ENCODE measurements at regions not wholly inside any gene's neighbourhood (a gene's known extent, or its start where the extent isn't known, plus 50 kb on each side); places are given as distances from the start of the nearest gene placed in this dataset.

GRCh38 chr6:168223150-168223549 is 96.4 kb downstream of the DACT2 start:
- H3K27ac Mint-ChIP-seq (ENCODE audit: unreplicated experiment): no peak overlapping the region
- no peak overlapping the region for H3K4me3 Mint-ChIP-seq (ENCODE audit: unreplicated experiment)
- no peaks in the 10 kb centered on the region for H3K36me3 Mint-ChIP-seq (ENCODE audit: unreplicated experiment)
- TF ChIP-seq, protein P1, sequence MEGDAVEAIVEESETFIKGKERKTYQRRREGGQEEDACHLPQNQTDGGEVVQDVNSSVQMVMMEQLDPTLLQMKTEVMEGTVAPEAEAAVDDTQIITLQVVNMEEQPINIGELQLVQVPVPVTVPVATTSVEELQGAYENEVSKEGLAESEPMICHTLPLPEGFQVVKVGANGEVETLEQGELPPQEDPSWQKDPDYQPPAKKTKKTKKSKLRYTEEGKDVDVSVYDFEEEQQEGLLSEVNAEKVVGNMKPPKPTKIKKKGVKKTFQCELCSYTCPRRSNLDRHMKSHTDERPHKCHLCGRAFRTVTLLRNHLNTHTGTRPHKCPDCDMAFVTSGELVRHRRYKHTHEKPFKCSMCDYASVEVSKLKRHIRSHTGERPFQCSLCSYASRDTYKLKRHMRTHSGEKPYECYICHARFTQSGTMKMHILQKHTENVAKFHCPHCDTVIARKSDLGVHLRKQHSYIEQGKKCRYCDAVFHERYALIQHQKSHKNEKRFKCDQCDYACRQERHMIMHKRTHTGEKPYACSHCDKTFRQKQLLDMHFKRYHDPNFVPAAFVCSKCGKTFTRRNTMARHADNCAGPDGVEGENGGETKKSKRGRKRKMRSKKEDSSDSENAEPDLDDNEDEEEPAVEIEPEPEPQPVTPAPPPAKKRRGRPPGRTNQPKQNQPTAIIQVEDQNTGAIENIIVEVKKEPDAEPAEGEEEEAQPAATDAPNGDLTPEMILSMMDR (IDR thresholded peaks at IDR 0.05): no peak
- H3K4me1 Mint-ChIP-seq (ENCODE audit: unreplicated experiment): peaks cover 39% of the 10 kb centered on the region
- H3K27me3 Mint-ChIP-seq (ENCODE audit: unreplicated experiment): no peaks in the 10 kb centered on the region
- no peak for DNase-seq (ENCODE audit: extremely low spot score, unreplicated experiment)
- no peaks in the 10 kb centered on the region for H3K9me3 Mint-ChIP-seq (ENCODE audit: unreplicated experiment)

GRCh38 chr6:168222115-168223043 is 97.2 kb downstream of the DACT2 start:
- H3K27me3 Mint-ChIP-seq (ENCODE audit: unreplicated experiment): no peaks in the 10 kb centered on the region
- DNase-seq (ENCODE audit: extremely low spot score, unreplicated experiment): no peak
- H3K36me3 Mint-ChIP-seq (ENCODE audit: unreplicated experiment): no peaks in the 10 kb centered on the region
- no peak overlapping the region for H3K27ac Mint-ChIP-seq (ENCODE audit: unreplicated experiment)
- H3K9me3 Mint-ChIP-seq (ENCODE audit: unreplicated experiment): no peaks in the 10 kb centered on the region
- TF ChIP-seq, protein P1 (IDR thresholded peaks at IDR 0.05): no peak
- no peak overlapping the region for H3K4me3 Mint-ChIP-seq (ENCODE audit: unreplicated experiment)
- peaks cover 46% of the 10 kb centered on the region for H3K4me1 Mint-ChIP-seq (ENCODE audit: unreplicated experiment)

- Mint-ChIP-seq H3K27me3 (ENCODE audit: unreplicated experiment) (no peaks in the 10 kb centered on the region), H3K4me3 (ENCODE audit: unreplicated experiment) (no peak overlapping the region), H3K36me3 (ENCODE audit: unreplicated experiment) (no peaks in the 10 kb centered on the region), H3K9me3 (ENCODE audit: unreplicated experiment) (no peaks in the 10 kb centered on the region), H3K4me1 (ENCODE audit: unreplicated experiment) (peaks cover 50% of the 10 kb centered on the region), H3K27ac (ENCODE audit: unreplicated experiment) (peak overlapping the region; percentile 27)
- DNase-seq (ENCODE audit: extremely low spot score, unreplicated experiment): no peak
- TF ChIP-seq, protein P1 (IDR thresholded peaks at IDR 0.05): no peak
Observed at GRCh38 chr6:168221497-168222079, 98.0 kb downstream of the DACT2 start.

GRCh38 chr6:168221000-168221399 is 98.6 kb downstream of the DACT2 start:
- DNase-seq (ENCODE audit: extremely low spot score, unreplicated experiment): no peak
- H3K36me3 Mint-ChIP-seq (ENCODE audit: unreplicated experiment): no peaks in the 10 kb centered on the region
- H3K9me3 Mint-ChIP-seq (ENCODE audit: unreplicated experiment): no peaks in the 10 kb centered on the region
- no peak overlapping the region for H3K27ac Mint-ChIP-seq (ENCODE audit: unreplicated experiment)
- no peaks in the 10 kb centered on the region for H3K27me3 Mint-ChIP-seq (ENCODE audit: unreplicated experiment)
- H3K4me1 Mint-ChIP-seq (ENCODE audit: unreplicated experiment): peaks cover 53% of the 10 kb centered on the region
- no peak overlapping the region for H3K4me3 Mint-ChIP-seq (ENCODE audit: unreplicated experiment)
- TF ChIP-seq, protein P1 (IDR thresholded peaks at IDR 0.05): no peak

- Mint-ChIP-seq H3K36me3 (ENCODE audit: unreplicated experiment) (no peaks in the 10 kb centered on the region), H3K4me1 (ENCODE audit: unreplicated experiment) (peaks cover 59% of the 10 kb centered on the region), H3K9me3 (ENCODE audit: unreplicated experiment) (no peaks in the 10 kb centered on the region), H3K27ac (ENCODE audit: unreplicated experiment) (peak overlapping the region; percentile 85), H3K4me3 (ENCODE audit: unreplicated experiment) (no peak overlapping the region), H3K27me3 (ENCODE audit: unreplicated experiment) (no peaks in the 10 kb centered on the region)
- TF ChIP-seq, protein P1 (IDR thresholded peaks at IDR 0.05): no peak
- no peak for DNase-seq (ENCODE audit: extremely low spot score, unreplicated experiment)
Observed at GRCh38 chr6:168219804-168220203, 99.8 kb downstream of the DACT2 start.
